ENCODE measurements at regions not wholly inside any gene's neighbourhood (a gene's known extent, or its start where the extent isn't known, plus 50 kb on each side); places are given as distances from the start of the nearest gene placed in this dataset.

DNA sequence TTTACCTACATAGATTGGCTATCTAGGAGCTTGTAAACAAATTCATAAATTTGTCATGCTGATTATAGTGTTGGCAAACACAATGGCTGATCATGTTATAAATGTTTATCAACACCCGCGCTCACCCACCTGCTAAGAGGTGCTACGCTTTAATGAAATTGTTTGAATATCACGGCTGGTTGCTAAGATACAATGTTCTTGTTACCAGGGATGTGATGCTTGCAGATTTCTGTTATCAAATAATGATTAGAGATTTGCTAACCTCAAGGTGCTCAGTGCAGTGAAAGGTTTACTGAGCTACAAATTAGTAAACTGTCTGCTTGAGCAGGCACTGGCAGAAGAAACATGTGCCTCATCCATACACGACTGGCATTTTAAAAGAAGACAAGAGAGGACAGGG lies 160.0 kb upstream of the ZEB2 start:
- Histone ChIP-seq H3K4me3 (ENCODE audit: low read length) (no peak overlapping the region), H3K27me3 (ENCODE audit: control insufficient read depth in 1 of 2, insufficient read depth in 2 of 2, low read length in 2 of 2) (peaks cover 0 to 4% of the 10 kb centered on the region in 2 experiments), H3K9me3 (ENCODE audit: control insufficient read depth in 1 of 2, insufficient read depth in 1 of 2, low read length in 2 of 2) (no peaks in the 10 kb centered on the region), H3K27ac (ENCODE audit: low read depth in 1 of 2, low read length in 2 of 2) (no peak overlapping the region), H3K36me3 (ENCODE audit: insufficient read depth, low read length) (no peaks in the 10 kb centered on the region), H3K4me1 (ENCODE audit: insufficient read depth, low read length) (no peaks in the 10 kb centered on the region)
- no peak for DNase-seq
- TF ChIP-seq, protein P1, sequence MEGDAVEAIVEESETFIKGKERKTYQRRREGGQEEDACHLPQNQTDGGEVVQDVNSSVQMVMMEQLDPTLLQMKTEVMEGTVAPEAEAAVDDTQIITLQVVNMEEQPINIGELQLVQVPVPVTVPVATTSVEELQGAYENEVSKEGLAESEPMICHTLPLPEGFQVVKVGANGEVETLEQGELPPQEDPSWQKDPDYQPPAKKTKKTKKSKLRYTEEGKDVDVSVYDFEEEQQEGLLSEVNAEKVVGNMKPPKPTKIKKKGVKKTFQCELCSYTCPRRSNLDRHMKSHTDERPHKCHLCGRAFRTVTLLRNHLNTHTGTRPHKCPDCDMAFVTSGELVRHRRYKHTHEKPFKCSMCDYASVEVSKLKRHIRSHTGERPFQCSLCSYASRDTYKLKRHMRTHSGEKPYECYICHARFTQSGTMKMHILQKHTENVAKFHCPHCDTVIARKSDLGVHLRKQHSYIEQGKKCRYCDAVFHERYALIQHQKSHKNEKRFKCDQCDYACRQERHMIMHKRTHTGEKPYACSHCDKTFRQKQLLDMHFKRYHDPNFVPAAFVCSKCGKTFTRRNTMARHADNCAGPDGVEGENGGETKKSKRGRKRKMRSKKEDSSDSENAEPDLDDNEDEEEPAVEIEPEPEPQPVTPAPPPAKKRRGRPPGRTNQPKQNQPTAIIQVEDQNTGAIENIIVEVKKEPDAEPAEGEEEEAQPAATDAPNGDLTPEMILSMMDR (IDR thresholded peaks at IDR 0.05), result no peak
- H3K27ac Mint-ChIP-seq, result no peak overlapping the region
- no peaks in the 10 kb centered on the region for H3K4me1 Mint-ChIP-seq (ENCODE audit: low read depth)
- H3K36me3 Mint-ChIP-seq (ENCODE audit: low read depth), result no peaks in the 10 kb centered on the region
- no peaks in the 10 kb centered on the region for H3K9me3 Mint-ChIP-seq
- H3K4me3 Mint-ChIP-seq, result no peak overlapping the region
- no peak for ATAC-seq (ENCODE audit: poor library complexity)
- POLR2A ChIA-PET, result no interaction called here
- CTCF ChIA-PET, result no interaction called here
- no peaks in the 10 kb centered on the region for H3K27me3 Mint-ChIP-seq
- intact Hi-C loops (cut with DNase I, micrococcal nuclease), result no loop called here

DNA sequence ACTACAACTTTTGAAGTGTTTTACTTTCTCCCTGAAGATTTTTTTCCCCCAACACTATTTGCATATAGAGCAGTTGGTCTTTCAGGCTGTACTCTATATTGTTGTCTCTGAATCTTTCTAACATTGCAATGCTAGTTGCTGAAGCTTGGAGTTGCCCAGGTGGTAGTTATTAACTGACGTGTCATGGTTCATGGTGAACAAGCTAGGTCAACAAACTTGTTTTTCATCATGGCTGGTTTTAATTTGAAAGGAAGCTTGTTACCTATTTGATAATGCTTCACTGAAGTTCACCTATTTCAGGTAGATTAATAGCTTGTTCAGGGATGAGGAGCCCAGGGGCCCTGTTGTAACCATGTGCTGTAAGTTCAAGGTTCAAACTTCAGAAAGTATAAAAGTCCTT lies 158.8 kb upstream of the ZEB2 start:
- Histone ChIP-seq H3K4me1 (ENCODE audit: insufficient read depth, low read length) (no peaks in the 10 kb centered on the region), H3K27ac (ENCODE audit: low read depth in 1 of 2, low read length in 2 of 2) (no peak overlapping the region), H3K4me3 (ENCODE audit: low read length) (no peak overlapping the region), H3K36me3 (ENCODE audit: insufficient read depth, low read length) (no peaks in the 10 kb centered on the region), H3K9me3 (ENCODE audit: control insufficient read depth in 1 of 2, insufficient read depth in 1 of 2, low read length in 2 of 2) (no peaks in the 10 kb centered on the region), H3K27me3 (ENCODE audit: control insufficient read depth in 1 of 2, insufficient read depth in 2 of 2, low read length in 2 of 2) (peaks cover 0 to 4% of the 10 kb centered on the region in 2 experiments)
- DNase-seq (no peak), ATAC-seq (ENCODE audit: poor library complexity) (no peak)
- Mint-ChIP-seq H3K4me1 (ENCODE audit: low read depth) (no peaks in the 10 kb centered on the region), H3K36me3 (ENCODE audit: low read depth) (no peaks in the 10 kb centered on the region), H3K9me3 (no peaks in the 10 kb centered on the region), H3K27me3 (no peaks in the 10 kb centered on the region), H3K4me3 (no peak overlapping the region), H3K27ac (no peak overlapping the region)
- intact Hi-C loops (cut with DNase I, micrococcal nuclease), result no loop called here
- CTCF ChIA-PET, result no interaction called here
- POLR2A ChIA-PET, result no interaction called here
- TF ChIP-seq, protein P1 (IDR thresholded peaks at IDR 0.05), result no peak

DNA sequence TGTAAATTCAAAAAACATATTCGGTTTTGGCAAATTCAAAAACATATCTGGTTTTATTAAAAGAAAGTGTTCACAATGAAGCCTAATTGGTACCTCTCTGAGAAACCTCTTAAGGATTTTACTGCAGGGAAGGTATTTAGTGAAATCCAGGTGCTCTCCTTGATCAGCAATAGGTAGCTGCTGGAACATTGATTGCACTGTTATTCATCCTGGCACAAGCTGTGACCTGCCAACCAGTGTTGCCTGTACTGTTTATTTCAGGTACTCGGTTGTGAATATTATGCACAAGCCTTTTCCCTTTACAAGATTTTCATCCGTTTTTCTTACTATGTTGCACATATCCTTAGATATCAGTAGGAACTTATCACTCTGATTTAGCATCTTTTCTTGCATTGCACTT lies 155.8 kb upstream of the ZEB2 start:
- Histone ChIP-seq H3K4me1 (ENCODE audit: insufficient read depth, low read length) (no peaks in the 10 kb centered on the region), H3K27me3 (ENCODE audit: control insufficient read depth in 1 of 2, insufficient read depth in 2 of 2, low read length in 2 of 2) (no peaks in the 10 kb centered on the region), H3K36me3 (ENCODE audit: insufficient read depth, low read length) (no peaks in the 10 kb centered on the region), H3K27ac (ENCODE audit: low read depth in 1 of 2, low read length in 2 of 2) (no peak overlapping the region), H3K9me3 (ENCODE audit: control insufficient read depth in 1 of 2, insufficient read depth in 1 of 2, low read length in 2 of 2) (no peaks in the 10 kb centered on the region), H3K4me3 (ENCODE audit: low read length) (no peak overlapping the region)
- Mint-ChIP-seq H3K27ac (no peak overlapping the region), H3K4me1 (ENCODE audit: low read depth) (no peaks in the 10 kb centered on the region), H3K27me3 (no peaks in the 10 kb centered on the region), H3K36me3 (ENCODE audit: low read depth) (no peaks in the 10 kb centered on the region), H3K4me3 (no peak overlapping the region), H3K9me3 (no peaks in the 10 kb centered on the region)
- POLR2A ChIA-PET, result no interaction called here
- TF ChIP-seq, protein P1 (IDR thresholded peaks at IDR 0.05), result no peak
- DNase-seq (no peak), ATAC-seq (ENCODE audit: poor library complexity) (no peak)
- intact Hi-C loops (cut with DNase I, micrococcal nuclease), result no loop called here
- CTCF ChIA-PET, result no interaction called here
